PC-9 (cell line): ENCODE measurements at regions not wholly inside any gene's neighbourhood (a gene's known extent, or its start where the extent isn't known, plus 50 kb on each side); places are given as distances from the start of the nearest gene placed in this dataset.

Experiments
- EZH2 ChIP-seq: fragments of 200-600 bp; sonication (generic); IDR thresholded peaks from 2 replicates; pipeline ENCODE4 v1.8.0; 2017; ENCODE audit warnings: antibody characterized with exemption, low read depth
- TF ChIP-seq, protein P1 (sequence below): fragments of 200-600 bp; sonication (generic); conservative IDR thresholded peaks from 2 replicates; pipeline ENCODE4 v1.6.1; 2017; ENCODE audit warnings: mixed run types, antibody characterized with exemption, mild to moderate bottlenecking, moderate library complexity

DNA sequence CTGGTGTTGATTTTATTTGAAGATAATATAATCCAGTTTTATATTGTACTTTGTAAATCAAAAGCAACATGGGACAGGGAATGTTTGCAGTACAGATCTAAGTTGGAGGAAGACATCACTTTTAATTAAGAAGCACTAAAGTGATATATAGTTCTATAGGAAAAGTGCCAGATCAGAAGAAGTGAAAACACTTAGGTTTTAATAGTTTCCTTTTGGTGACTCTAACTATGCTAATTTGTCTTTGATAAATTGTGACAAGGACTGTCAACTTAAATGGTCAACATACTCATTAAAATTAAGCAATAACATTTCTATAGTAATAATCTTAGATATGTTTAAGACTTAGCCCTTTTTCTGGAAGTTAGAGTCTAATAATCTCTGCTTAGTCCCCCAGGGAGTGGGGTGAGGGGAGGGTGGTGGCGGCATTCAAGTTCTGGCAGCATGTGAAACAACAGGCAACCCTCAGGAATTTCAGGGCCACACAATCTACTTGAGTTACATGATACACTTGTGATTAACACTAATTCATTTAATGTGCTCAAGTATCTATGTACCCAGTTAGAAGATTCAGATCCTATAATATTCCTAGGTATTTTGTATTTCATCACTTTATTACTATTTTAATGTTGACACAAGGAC is 1026.5 kb downstream of the NR2F1-AS1 start:
- TF ChIP-seq, protein P1, sequence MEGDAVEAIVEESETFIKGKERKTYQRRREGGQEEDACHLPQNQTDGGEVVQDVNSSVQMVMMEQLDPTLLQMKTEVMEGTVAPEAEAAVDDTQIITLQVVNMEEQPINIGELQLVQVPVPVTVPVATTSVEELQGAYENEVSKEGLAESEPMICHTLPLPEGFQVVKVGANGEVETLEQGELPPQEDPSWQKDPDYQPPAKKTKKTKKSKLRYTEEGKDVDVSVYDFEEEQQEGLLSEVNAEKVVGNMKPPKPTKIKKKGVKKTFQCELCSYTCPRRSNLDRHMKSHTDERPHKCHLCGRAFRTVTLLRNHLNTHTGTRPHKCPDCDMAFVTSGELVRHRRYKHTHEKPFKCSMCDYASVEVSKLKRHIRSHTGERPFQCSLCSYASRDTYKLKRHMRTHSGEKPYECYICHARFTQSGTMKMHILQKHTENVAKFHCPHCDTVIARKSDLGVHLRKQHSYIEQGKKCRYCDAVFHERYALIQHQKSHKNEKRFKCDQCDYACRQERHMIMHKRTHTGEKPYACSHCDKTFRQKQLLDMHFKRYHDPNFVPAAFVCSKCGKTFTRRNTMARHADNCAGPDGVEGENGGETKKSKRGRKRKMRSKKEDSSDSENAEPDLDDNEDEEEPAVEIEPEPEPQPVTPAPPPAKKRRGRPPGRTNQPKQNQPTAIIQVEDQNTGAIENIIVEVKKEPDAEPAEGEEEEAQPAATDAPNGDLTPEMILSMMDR = no peak
- TF ChIP-seq EZH2 = no peak
